Ishikawa (cell line): ENCODE measurements at regions not wholly inside any gene's neighbourhood (a gene's known extent, or its start where the extent isn't known, plus 50 kb on each side); places are given as distances from the start of the nearest gene placed in this dataset.

Source experiments
- CEBPB ChIP-seq: IDR thresholded peaks from 2 replicates; pipeline ENCODE4 v1.6.1; 2012
- CREB1 ChIP-seq: IDR thresholded peaks from 2 replicates; pipeline ENCODE4 v1.6.1; 2012; ENCODE audit warnings: low read depth
- EGR1 ChIP-seq: IDR thresholded peaks from 2 replicates; pipeline ENCODE4 v1.6.1; 2012
- EP300 ChIP-seq: IDR thresholded peaks from 2 replicates; pipeline ENCODE4 v1.6.1; 2012; ENCODE audit warnings: borderline replicate concordance
- FOXM1 ChIP-seq: IDR thresholded peaks from 2 replicates; pipeline ENCODE4 v1.6.1; 2012; ENCODE audit warnings: low read depth, borderline replicate concordance
- NFIC ChIP-seq: IDR thresholded peaks from 2 replicates; pipeline ENCODE4 v1.6.1; 2012
- RAD21 ChIP-seq: IDR thresholded peaks from 2 replicates; pipeline ENCODE4 v1.6.1; 2012; ENCODE audit warnings: low read depth
- TAF1 ChIP-seq: IDR thresholded peaks from 2 replicates; pipeline ENCODE4 v1.6.1; 2012; ENCODE audit warnings: low read depth, mild to moderate bottlenecking
- TCF12 ChIP-seq: IDR thresholded peaks from 2 replicates; pipeline ENCODE4 v1.6.1; 2012; ENCODE audit warnings: low read depth
- YY1 ChIP-seq: IDR thresholded peaks from 2 replicates; pipeline ENCODE4 v1.6.1; 2012; ENCODE audit warnings: low read depth
- ZBTB7A ChIP-seq: IDR thresholded peaks from 2 replicates; pipeline ENCODE4 v1.6.1; 2012; ENCODE audit warnings: low read depth
- TF ChIP-seq, protein P1 (sequence below): IDR thresholded peaks from 2 replicates; pipeline ENCODE4 v1.6.1; 2012; ENCODE audit warnings: low read depth, mild to moderate bottlenecking
- TF ChIP-seq, protein P2 (sequence below): IDR thresholded peaks from 2 replicates; pipeline ENCODE4 v1.6.1; 2012

DNA sequence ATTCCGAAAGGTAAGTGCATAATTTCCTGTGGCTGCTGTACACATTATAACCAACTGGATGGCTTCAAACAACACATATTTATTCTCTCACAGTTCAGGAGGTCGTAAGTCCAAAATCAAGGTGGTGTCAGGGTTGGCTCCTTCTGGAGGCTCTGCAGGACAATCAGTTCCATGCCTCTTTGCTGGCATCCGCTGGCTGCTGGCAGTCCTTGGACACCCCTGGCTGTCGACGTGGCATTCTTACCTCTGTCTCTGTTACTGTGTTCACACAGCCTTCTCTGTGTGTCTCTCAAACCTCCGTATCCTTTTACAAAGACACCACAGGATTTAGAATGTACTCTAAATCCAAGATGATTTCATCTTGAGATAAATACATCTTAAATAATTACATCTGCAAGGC, 398.8 kb upstream of the ATP10A start:
- TF ChIP-seq TAF1 (no peak), EP300 (no peak), YY1 (no peak), NFIC (no peak), CEBPB (no peak), FOXM1 (no peak), RAD21 (no peak), ZBTB7A (no peak), EGR1 (no peak), TCF12 (no peak), CREB1 (no peak)
- TF ChIP-seq, protein P1, sequence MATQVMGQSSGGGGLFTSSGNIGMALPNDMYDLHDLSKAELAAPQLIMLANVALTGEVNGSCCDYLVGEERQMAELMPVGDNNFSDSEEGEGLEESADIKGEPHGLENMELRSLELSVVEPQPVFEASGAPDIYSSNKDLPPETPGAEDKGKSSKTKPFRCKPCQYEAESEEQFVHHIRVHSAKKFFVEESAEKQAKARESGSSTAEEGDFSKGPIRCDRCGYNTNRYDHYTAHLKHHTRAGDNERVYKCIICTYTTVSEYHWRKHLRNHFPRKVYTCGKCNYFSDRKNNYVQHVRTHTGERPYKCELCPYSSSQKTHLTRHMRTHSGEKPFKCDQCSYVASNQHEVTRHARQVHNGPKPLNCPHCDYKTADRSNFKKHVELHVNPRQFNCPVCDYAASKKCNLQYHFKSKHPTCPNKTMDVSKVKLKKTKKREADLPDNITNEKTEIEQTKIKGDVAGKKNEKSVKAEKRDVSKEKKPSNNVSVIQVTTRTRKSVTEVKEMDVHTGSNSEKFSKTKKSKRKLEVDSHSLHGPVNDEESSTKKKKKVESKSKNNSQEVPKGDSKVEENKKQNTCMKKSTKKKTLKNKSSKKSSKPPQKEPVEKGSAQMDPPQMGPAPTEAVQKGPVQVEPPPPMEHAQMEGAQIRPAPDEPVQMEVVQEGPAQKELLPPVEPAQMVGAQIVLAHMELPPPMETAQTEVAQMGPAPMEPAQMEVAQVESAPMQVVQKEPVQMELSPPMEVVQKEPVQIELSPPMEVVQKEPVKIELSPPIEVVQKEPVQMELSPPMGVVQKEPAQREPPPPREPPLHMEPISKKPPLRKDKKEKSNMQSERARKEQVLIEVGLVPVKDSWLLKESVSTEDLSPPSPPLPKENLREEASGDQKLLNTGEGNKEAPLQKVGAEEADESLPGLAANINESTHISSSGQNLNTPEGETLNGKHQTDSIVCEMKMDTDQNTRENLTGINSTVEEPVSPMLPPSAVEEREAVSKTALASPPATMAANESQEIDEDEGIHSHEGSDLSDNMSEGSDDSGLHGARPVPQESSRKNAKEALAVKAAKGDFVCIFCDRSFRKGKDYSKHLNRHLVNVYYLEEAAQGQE: no peak
- TF ChIP-seq, protein P2, sequence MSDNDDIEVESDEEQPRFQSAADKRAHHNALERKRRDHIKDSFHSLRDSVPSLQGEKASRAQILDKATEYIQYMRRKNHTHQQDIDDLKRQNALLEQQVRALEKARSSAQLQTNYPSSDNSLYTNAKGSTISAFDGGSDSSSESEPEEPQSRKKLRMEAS: no peak
